ENCODE measurements at regions not wholly inside any gene's neighbourhood (a gene's known extent, or its start where the extent isn't known, plus 50 kb on each side); places are given as distances from the start of the nearest gene placed in this dataset.
"Not testable (repeated sequence)": the region's sequence is repeated elsewhere in the genome, so short reads cannot be mapped to it uniquely, and the experiment has no call there.

GRCh38 chr9:78713614-78714405 is 416.9 kb downstream of the PSAT1 start:
- DNase-seq (ENCODE audit: low read depth in 2 of 2): no peak

- DNase-seq (ENCODE audit: low read depth in 2 of 2): no peak
Observed at GRCh38 chr9:78714576-78714975, 417.7 kb downstream of the PSAT1 start.

GRCh38 chr9:78719029-78719428 is 422.1 kb downstream of the PSAT1 start:
- not testable (repeated sequence) for DNase-seq (ENCODE audit: low read depth in 2 of 2)

- no peak for DNase-seq (ENCODE audit: low read depth in 2 of 2)
Observed at GRCh38 chr9:78724896-78725295, 428.0 kb downstream of the PSAT1 start.

DNA sequence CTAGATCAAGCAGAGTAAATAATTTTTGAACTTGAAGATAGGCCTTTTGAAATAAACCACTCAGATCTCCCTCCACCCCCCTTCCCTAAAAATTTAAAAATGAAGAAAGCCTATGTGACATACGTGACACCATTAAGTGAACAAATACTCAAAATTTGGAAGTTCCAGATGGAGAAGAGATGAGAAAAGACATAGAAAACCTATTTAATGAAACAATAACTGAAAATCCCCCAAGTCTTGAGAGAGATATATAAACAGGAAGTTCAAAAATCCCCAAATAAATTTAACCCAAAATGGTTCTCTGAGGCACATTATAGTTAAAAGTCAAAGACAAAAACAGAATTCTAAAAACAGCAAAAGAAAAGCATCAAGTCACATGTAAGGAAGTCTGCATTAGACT is 428.6 kb downstream of the PSAT1 start:
- no peak for DNase-seq (ENCODE audit: low read depth in 2 of 2)

- no peak for DNase-seq (ENCODE audit: low read depth in 2 of 2)
Observed at GRCh38 chr9:78745331-78745730, 448.4 kb downstream of the PSAT1 start.

- no peak for DNase-seq (ENCODE audit: low read depth in 2 of 2)
Observed at GRCh38 chr9:78746010-78746409, 449.1 kb downstream of the PSAT1 start.

DNA sequence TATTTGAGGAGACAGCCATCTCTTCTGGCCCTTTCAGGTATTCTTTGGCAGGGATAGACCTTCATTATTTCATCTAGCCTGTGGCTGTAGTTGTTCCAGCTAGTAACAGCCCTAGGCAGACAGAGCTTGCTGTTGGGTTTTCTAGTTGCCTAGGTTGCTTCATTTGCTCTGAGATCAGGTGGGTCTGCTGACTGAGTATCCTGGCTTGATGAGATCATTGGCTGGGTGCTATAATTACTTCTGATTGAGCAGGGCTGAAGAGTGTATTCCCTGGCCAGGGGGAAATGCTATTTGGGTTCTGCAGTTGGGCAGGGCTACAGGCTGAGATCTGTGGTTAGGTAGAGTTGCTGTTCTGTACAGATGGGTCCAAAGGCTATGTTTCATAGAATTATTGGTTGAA is 456.1 kb downstream of the PSAT1 start:
- no peak for DNase-seq (ENCODE audit: low read depth in 2 of 2)

DNA sequence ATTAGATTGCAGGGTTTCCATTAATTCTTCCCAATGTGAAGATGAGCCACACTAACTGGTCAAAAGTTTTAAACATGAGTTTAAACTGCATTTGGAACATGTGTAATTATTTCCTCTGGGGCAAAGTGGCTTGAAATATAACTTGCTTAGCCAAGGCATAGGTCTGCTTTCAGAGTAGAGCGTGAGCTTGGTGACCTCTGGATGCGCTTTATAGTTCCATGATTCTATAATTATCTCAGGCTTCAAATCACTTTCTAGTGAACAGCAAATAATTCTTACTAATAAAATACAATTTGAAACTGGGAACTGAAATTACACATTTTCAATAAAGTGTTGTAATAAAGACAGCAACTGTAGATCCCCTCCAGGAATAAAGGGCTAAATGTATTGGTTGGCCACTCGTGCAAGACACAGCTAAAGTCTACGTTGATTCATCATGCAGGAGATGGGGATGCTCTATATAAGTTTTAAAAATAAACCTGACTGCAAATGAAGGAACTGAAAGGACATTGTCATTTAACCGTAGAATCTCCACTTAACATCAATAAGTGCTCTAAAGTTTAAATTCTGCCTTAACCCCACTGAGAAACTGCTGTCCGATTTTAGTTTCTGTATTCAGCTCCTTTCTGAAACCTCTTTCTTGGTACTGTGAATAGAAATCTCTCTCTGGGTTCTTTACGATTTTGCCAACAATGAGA is 460.0 kb downstream of the PSAT1 start:
- DNase-seq (ENCODE audit: low read depth in 2 of 2): no peak

GRCh38 chr9:78763424-78763823 is 466.5 kb downstream of the PSAT1 start:
- DNase-seq (ENCODE audit: low read depth in 2 of 2): no peak

- DNase-seq (ENCODE audit: low read depth in 2 of 2): no peak
Observed at GRCh38 chr9:78765861-78766260, 468.9 kb downstream of the PSAT1 start.

GRCh38 chr9:78767490-78767889 is 470.6 kb downstream of the PSAT1 start:
- DNase-seq (ENCODE audit: low read depth in 2 of 2): no peak

- no peak for DNase-seq (ENCODE audit: low read depth in 2 of 2)
Observed at GRCh38 chr9:78769690-78770089, 472.8 kb downstream of the PSAT1 start.

DNA sequence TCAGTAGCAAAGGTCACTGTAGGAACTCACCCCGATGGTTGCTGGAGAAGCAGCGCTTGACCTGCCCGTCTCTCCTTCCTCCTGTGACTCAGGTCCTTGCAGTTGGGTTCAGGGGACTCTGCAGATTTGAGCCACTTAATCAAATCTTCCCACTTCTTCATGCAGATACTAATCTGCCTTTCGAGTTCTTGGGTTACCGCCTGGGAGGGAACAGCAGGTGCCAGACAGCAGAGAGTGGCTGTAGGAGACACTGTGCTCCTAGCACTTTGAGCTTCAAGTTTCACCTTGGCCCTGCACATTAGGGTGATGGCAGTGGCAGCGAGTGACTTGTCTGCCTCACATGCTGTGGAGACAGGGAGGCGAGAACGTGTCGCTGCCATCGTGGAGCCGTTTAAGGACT is 478.3 kb downstream of the PSAT1 start:
- DNase-seq (ENCODE audit: low read depth in 2 of 2): no peak

DNA sequence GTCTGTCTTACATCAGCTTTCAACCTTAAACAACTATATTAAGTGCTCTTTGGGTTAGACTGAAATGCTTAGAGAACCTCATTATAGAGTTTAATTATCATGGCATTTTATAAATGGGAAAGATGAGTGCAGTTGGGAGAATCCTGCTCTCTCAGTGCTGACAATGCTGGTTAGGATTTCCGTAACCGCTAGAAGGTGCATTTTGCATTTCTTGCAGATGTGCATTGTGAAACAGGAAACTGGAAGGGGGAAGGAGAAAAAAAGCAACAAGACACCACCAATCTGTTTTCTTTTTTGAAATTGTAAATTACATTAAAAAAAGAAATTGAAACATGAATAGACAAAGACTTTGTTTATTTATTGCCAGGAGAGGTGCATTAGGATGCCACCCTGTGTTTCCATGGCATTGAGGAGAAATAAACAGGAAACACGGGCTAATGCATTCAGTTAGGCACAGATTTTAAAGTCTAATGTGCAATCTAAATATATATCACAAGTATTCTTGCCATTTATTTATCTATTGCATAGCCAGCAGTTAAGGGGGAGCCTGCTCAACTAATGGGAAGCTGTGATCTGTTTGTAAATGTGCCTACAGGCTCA is 478.9 kb downstream of the PSAT1 start:
- no peak for DNase-seq (ENCODE audit: low read depth in 2 of 2)

GRCh38 chr9:78777747-78778146 is 480.8 kb downstream of the PSAT1 start:
- DNase-seq (ENCODE audit: low read depth in 2 of 2): no peak

DNA sequence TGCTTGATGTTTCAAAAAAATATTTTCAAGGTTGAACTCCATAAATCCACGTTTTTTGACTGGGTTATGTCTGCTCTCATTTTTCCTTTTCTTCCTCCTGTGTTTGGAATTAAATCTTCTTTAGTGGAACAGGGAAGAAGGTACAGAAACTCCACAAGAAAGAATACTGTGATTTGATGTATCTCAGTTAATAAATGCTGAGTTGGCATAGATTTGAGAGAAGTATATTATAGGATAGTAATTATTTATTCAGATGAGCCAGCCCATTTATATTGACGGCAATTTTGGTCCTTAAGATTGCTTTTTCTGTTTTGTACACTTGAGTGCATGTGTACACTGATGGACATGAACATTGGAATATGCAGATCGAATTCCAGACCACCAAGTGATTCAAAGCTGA is 481.4 kb downstream of the PSAT1 start:
- no peak for DNase-seq (ENCODE audit: low read depth in 2 of 2)

DNA sequence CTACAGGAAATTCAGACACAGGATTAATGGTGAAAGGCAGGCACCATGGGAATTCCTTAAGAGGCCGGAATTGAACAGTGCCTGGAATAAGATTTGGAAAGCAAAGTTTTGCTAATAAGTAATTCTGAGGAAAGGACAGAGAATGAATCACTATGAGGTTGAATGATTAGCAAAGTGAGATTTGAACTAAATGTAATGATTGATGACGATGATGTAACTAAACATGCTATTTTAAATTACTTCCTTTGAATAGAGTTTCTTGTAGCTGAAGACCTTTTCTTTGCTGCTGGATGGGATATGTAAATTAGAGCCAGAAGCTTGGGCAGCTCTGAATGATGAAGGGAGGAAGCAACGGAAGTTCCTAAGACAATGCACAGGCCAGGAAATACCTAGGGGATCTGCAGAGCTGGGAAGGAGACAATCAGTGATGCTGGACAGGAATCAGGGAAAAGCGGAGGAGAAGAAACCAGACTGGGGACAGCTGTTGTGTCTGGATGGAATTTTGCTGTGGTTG is 482.0 kb downstream of the PSAT1 start:
- DNase-seq (ENCODE audit: low read depth in 2 of 2): no peak

- DNase-seq (ENCODE audit: low read depth in 2 of 2): no peak
Observed at GRCh38 chr9:78781681-78782080, 484.8 kb downstream of the PSAT1 start.

DNA sequence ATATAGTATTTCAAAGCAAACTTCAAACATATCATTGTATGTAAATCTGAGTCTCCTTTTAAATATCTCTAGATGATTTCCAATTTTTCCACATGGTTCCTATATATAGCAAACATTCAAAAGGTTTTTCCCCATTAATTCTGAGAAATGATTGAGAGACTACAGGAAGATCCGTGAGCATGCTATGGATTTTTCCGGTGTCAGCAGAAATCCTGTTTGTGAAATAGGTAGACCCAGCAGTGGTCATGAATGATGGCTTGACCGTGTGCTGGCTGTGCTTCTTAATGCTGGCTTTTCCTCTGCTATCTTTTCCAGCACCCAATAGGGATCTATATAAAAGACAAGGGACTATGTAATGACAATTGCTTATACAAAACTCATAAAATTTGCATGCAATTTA is 485.3 kb downstream of the PSAT1 start:
- no peak for DNase-seq (ENCODE audit: low read depth in 2 of 2)

- no peak for DNase-seq (ENCODE audit: low read depth in 2 of 2)
Observed at GRCh38 chr9:78782858-78783257, 485.9 kb downstream of the PSAT1 start.

DNA sequence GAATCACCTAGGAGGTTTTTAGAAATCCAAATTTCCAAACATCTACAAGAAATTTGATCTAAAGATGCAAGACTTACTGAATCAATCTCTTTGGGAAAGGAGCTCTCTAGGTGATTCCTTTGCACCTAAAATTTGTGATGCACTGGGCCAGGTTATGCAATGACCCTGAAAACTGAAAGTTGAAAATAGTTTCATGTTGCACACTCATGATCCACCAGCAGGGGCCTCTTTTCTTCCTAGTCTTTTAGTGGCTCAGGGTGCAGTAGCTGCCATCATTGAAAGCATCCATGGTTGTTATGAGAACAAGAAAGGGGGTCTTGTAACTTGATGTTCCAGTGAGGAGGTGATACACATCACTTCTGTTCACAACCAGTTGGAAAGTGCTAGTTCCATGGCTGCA is 486.8 kb downstream of the PSAT1 start:
- DNase-seq (ENCODE audit: low read depth in 2 of 2): no peak

DNA sequence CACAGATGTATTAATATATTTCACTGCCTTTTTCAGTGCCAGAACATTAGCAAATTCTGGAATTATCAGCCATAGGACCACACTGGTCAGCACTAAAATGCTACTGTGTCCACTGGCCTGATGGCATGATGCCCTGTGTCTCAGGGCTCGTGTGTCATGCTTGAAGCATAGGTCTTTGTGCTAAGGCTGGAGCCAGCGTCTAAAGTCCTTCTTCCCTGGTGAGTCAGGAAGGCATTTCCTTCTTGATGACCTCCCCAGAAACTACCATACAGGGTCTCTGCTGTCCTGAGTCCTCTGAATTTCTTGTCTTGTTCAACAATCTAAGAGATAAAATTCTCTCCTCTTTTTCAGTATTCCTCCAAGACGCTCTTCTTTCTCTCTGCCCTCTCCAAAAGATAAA is 489.9 kb downstream of the PSAT1 start:
- DNase-seq (ENCODE audit: low read depth in 2 of 2): no peak
